HepG2 (cell line): ENCODE measurements at regions not wholly inside any gene's neighbourhood (a gene's known extent, or its start where the extent isn't known, plus 50 kb on each side); places are given as distances from the start of the nearest gene placed in this dataset.

Source experiments
- AHDC1 ChIP-seq: sonication (generic); formaldehyde crosslinking; IDR thresholded peaks from 2 replicates; pipeline ENCODE4 v1.5.1; 2020; ENCODE audit warnings: mild to moderate bottlenecking, missing genetic modification reagents, borderline replicate concordance
- BRCA1 ChIP-seq: sonication (generic); formaldehyde crosslinking; IDR thresholded peaks from 2 replicates; pipeline ENCODE4 v1.4.0; 2020; ENCODE audit warnings: missing genetic modification reagents
- CSRNP2 ChIP-seq: sonication (generic); formaldehyde crosslinking; conservative IDR thresholded peaks from 2 replicates; pipeline ENCODE4 v1.8.0; 2022; ENCODE audit warnings: low read depth, missing genetic modification reagents
- ISX ChIP-seq: sonication (generic); formaldehyde crosslinking; conservative IDR thresholded peaks from 2 replicates; pipeline ENCODE4 v1.5.0; 2020; ENCODE audit warnings: missing genetic modification reagents
- MXI1 ChIP-seq: IDR thresholded peaks from 3 replicates; pipeline ENCODE4 v1.6.1; 2012; ENCODE audit warnings: low read depth, low read length, inconsistent platforms, borderline replicate concordance
- REST ChIP-seq, 2 experiments: IDR thresholded peaks; 2 replicates each; pipeline ENCODE4 v1.6.1; 2011 to 2012; ENCODE audit warnings: low read length in 2 of 2, borderline replicate concordance in 1 of 2, low read depth in 1 of 2, mild to moderate bottlenecking in 1 of 2, moderate library complexity in 1 of 2
- YY1 ChIP-seq: IDR thresholded peaks from 2 replicates; pipeline ENCODE4 v1.6.1; 2011; ENCODE audit warnings: low read length, low read depth, moderate library complexity, mild to moderate bottlenecking; ENCODE audit not compliant: insufficient read depth, insufficient replicate concordance
- ZNF121 ChIP-seq: sonication (generic); formaldehyde crosslinking; IDR thresholded peaks from 2 replicates; pipeline ENCODE4 v1.5.0; 2020; ENCODE audit warnings: mild to moderate bottlenecking, missing genetic modification reagents
- ZNF224 ChIP-seq: sonication (generic); formaldehyde crosslinking; IDR thresholded peaks from 2 replicates; pipeline ENCODE4 v1.5.0; 2020; ENCODE audit warnings: mild to moderate bottlenecking, missing genetic modification reagents
- ZNF274 ChIP-seq: sonication (generic); formaldehyde crosslinking; IDR thresholded peaks from 2 replicates; pipeline ENCODE4 v1.5.1; 2020; ENCODE audit warnings: mild to moderate bottlenecking, missing genetic modification reagents
- ZNF589 ChIP-seq: sonication (generic); formaldehyde crosslinking; conservative IDR thresholded peaks from 2 replicates; pipeline ENCODE4 v1.8.0; 2022; ENCODE audit warnings: mild to moderate bottlenecking, moderate library complexity, missing genetic modification reagents

DNA sequence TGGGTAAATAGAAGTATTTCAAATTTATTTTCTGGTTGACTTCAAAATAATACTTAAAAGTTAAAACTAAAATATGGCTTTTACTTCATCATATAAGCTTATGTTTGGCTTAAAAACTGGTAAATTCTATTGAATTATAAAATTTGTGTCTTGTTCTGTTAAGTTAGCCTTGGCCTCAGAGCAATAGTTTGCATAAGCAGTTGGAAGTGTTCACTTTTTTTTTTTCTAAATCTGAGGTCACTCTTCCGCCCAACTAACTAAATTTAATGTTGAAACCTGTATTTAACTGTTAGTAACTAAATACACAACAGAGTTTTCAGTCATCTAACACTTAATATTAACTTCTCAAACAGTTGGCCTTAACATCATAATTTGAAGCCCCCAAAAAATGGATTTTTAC, 871.7 kb upstream of the ADAMTS5 start:
- TF ChIP-seq ZNF589 (CRISPR knock-in tag) (no peak), MXI1 (no peak), BRCA1 (CRISPR knock-in tag) (no peak), ZNF224 (no peak), ZNF274 (CRISPR knock-in tag) (no peak), YY1 (no peak), CSRNP2 (CRISPR knock-in tag) (no peak), ZNF121 (CRISPR knock-in tag) (no peak), ISX (CRISPR knock-in tag) (no peak), AHDC1 (CRISPR knock-in tag) (no peak), REST (IDR thresholded peaks at IDR 0.05; ENCODE audit: borderline replicate concordance in 1 of 2, low read depth in 1 of 2, low read length in 2 of 2) (no peak)
